HG02610 (cell line): ENCODE measurements at regions not wholly inside any gene's neighbourhood (a gene's known extent, or its start where the extent isn't known, plus 50 kb on each side); places are given as distances from the start of the nearest gene placed in this dataset.
"Not testable (repeated sequence)": the region's sequence is repeated elsewhere in the genome, so short reads cannot be mapped to it uniquely, and the experiment has no call there.

Source experiments
- ATAC-seq: cut with Tn5 transposase; IDR thresholded peaks from one replicate; pipeline ENCODE4 v1.9.1; 2021; ENCODE audit warnings: mild to moderate bottlenecking, moderate library complexity; ENCODE audit not compliant: unreplicated experiment

GRCh38 chr7:50920031-50920635 lies 137.4 kb upstream of the GRB10 start:
- ATAC-seq: no peak

- no peak for ATAC-seq
Observed at GRCh38 chr7:50915621-50916020, 132.9 kb upstream of the GRB10 start.

- ATAC-seq: no peak
Observed at GRCh38 chr7:50914460-50914859, 131.8 kb upstream of the GRB10 start.

- no peak for ATAC-seq
Observed at GRCh38 chr7:50908628-50909290, 126.1 kb upstream of the GRB10 start.

- ATAC-seq: not testable (repeated sequence)
Observed at GRCh38 chr7:50898604-50899477, 116.1 kb upstream of the GRB10 start.

- ATAC-seq: not testable (repeated sequence)
Observed at GRCh38 chr7:50887061-50887460, 104.4 kb upstream of the GRB10 start.

GRCh38 chr7:50872437-50872836 lies 89.7 kb upstream of the GRB10 start:
- ATAC-seq: no peak

GRCh38 chr7:50869108-50869725 lies 86.5 kb upstream of the GRB10 start:
- ATAC-seq: no peak

- ATAC-seq: no peak
Observed at GRCh38 chr7:50868426-50869100, 85.9 kb upstream of the GRB10 start.

GRCh38 chr7:50867034-50867356 lies 84.3 kb upstream of the GRB10 start:
- ATAC-seq: no peak

GRCh38 chr7:50866343-50867033 lies 83.8 kb upstream of the GRB10 start:
- no peak for ATAC-seq

GRCh38 chr7:50865450-50865849 lies 82.8 kb upstream of the GRB10 start:
- ATAC-seq: no peak

GRCh38 chr7:50864694-50865093 lies 82.0 kb upstream of the GRB10 start:
- no peak for ATAC-seq

- no peak for ATAC-seq
Observed at GRCh38 chr7:50863053-50863452, 80.4 kb upstream of the GRB10 start.

- ATAC-seq: no peak
Observed at GRCh38 chr7:50862302-50862701, 79.6 kb upstream of the GRB10 start.

GRCh38 chr7:50860598-50860997 lies 77.9 kb upstream of the GRB10 start:
- no peak for ATAC-seq

- no peak for ATAC-seq
Observed at GRCh38 chr7:50860174-50860573, 77.5 kb upstream of the GRB10 start.

GRCh38 chr7:50858528-50859245 lies 76.0 kb upstream of the GRB10 start:
- ATAC-seq: no peak

GRCh38 chr7:50857804-50858489 lies 75.3 kb upstream of the GRB10 start:
- no peak for ATAC-seq
